Transverse colon (tissue), 4 donors: ENCODE measurements at regions not wholly inside any gene's neighbourhood (a gene's known extent, or its start where the extent isn't known, plus 50 kb on each side); places are given as distances from the start of the nearest gene placed in this dataset.

Experiments used
- POLR2A ChIP-seq: fragments of 450-650 bp; IDR thresholded peaks from one replicate; pipeline ENCODE4 v1.6.1; 2016; ENCODE audit warnings: antibody characterized with exemption, mild to moderate bottlenecking, moderate library complexity
- POLR2AphosphoS5 ChIP-seq, 3 donors: sonication (generic); formaldehyde crosslinking; IDR thresholded peaks; one replicate each; pipeline ENCODE4 v1.6.1; 2016; ENCODE audit warnings: antibody characterized with exemption in 3 of 3
- TF ChIP-seq, protein P1 (sequence below), 5 experiments: fragments of 200-600 bp in 3 of 5; fragments of 450-650 bp in 2 of 5; sonication (generic) in 3 of 5; IDR thresholded peaks; 1 replicate in 2 of 5; 2 replicates in 3 of 5; pipeline ENCODE4 v1.5.1; 2016 to 2017; ENCODE audit warnings: antibody characterized with exemption in 5 of 5, inconsistent platforms in 3 of 5, mild to moderate bottlenecking in 2 of 5, moderate library complexity in 1 of 5

DNA sequence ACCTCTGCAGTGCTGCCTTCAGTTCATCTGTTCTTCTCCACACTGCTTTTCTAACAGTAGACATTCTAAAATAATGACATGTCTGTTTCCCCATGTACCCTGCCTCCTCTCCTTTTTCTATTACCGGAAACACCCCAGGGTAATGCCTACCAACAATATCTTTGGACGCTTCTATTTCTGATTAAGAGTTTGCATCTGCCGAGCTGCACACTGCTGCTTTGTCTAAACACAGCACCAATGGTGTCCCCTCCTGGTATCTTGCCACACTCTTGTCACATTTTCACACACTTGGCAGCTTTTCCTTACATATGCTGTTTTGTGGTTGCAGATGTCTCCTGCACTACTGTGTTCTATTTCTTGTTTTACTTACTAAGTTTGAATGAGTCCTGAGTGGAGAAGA lies 288.8 kb downstream of the GRIA2 start:
- TF ChIP-seq, protein P1, sequence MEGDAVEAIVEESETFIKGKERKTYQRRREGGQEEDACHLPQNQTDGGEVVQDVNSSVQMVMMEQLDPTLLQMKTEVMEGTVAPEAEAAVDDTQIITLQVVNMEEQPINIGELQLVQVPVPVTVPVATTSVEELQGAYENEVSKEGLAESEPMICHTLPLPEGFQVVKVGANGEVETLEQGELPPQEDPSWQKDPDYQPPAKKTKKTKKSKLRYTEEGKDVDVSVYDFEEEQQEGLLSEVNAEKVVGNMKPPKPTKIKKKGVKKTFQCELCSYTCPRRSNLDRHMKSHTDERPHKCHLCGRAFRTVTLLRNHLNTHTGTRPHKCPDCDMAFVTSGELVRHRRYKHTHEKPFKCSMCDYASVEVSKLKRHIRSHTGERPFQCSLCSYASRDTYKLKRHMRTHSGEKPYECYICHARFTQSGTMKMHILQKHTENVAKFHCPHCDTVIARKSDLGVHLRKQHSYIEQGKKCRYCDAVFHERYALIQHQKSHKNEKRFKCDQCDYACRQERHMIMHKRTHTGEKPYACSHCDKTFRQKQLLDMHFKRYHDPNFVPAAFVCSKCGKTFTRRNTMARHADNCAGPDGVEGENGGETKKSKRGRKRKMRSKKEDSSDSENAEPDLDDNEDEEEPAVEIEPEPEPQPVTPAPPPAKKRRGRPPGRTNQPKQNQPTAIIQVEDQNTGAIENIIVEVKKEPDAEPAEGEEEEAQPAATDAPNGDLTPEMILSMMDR (IDR thresholded peaks at IDR 0.05), result no peak
- TF ChIP-seq POLR2A (no peak), POLR2AphosphoS5 (IDR thresholded peaks at IDR 0.05) (no peak)
